Endodermal cell (in vitro differentiated cells): ENCODE measurements at regions not wholly inside any gene's neighbourhood (a gene's known extent, or its start where the extent isn't known, plus 50 kb on each side); places are given as distances from the start of the nearest gene placed in this dataset.

ENCODE experiments used
- DNase-seq: peaks from one replicate; pipeline ENCODE4 v3.0.0-alpha.2; 2017
- H3K27ac ChIP-seq: 2 replicates; pipeline ENCODE4 v1.5.1; 2013; ENCODE audit warnings: mild to moderate bottlenecking, low read depth, low read length, moderate library complexity
- H3K27me3 ChIP-seq: 2 replicates; pipeline ENCODE4 v1.6.1; 2013; ENCODE audit warnings: mild to moderate bottlenecking, low read length, moderate library complexity; ENCODE audit not compliant: insufficient read depth, control insufficient read depth, poor library complexity, severe bottlenecking
- H3K36me3 ChIP-seq: 2 replicates; pipeline ENCODE4 v1.7.0; 2013; ENCODE audit warnings: mild to moderate bottlenecking, low read length, moderate library complexity; ENCODE audit not compliant: control insufficient read depth, insufficient read depth
- H3K4me1 ChIP-seq: one replicate; pipeline ENCODE4 v1.7.0; 2013; ENCODE audit warnings: low read length; ENCODE audit not compliant: control insufficient read depth, insufficient read depth
- H3K4me3 ChIP-seq: 2 replicates; pipeline ENCODE4 v1.5.1; 2013; ENCODE audit warnings: mild to moderate bottlenecking, low read length, moderate library complexity
- H3K9ac ChIP-seq: 2 replicates; pipeline ENCODE4 v1.6.1; 2013; ENCODE audit warnings: mild to moderate bottlenecking, low read length, moderate library complexity; ENCODE audit not compliant: poor library complexity, severe bottlenecking; ENCODE audit errors: extremely low read depth
- H3K9me3 ChIP-seq: 2 replicates; pipeline ENCODE4 v1.6.1; 2013; ENCODE audit warnings: mild to moderate bottlenecking, low read length, moderate library complexity; ENCODE audit not compliant: control insufficient read depth
- H3K27ac Mint-ChIP-seq: 2 replicates; pipeline ENCODE4 v1.8.0; 2020; ENCODE audit warnings: mixed read lengths
- H3K27me3 Mint-ChIP-seq: 2 replicates; pipeline ENCODE4 v1.8.0; 2021; ENCODE audit warnings: mild to moderate bottlenecking, mixed read lengths; ENCODE audit not compliant: insufficient read depth
- H3K36me3 Mint-ChIP-seq: 2 replicates; pipeline ENCODE4 v1.8.0; 2020; ENCODE audit warnings: low read depth, mixed read lengths
- H3K4me1 Mint-ChIP-seq: 2 replicates; pipeline ENCODE4 v1.8.0; 2020; ENCODE audit warnings: mixed read lengths
- H3K4me3 Mint-ChIP-seq: 2 replicates; pipeline ENCODE4 v1.8.0; 2020; ENCODE audit warnings: mild to moderate bottlenecking, moderate library complexity, mixed read lengths
- H3K9me3 Mint-ChIP-seq: 2 replicates; pipeline ENCODE4 v1.8.0; 2020; ENCODE audit warnings: mild to moderate bottlenecking, mixed read lengths
- CTCF ChIP-seq: fragments of 200-600 bp; sonication (generic); conservative IDR thresholded peaks from 2 replicates; pipeline ENCODE4 v1.5.0; 2021; ENCODE audit warnings: antibody characterized with exemption, mild to moderate bottlenecking
- WGBS, 2 experiments: methylation state at CpG; one replicate each; pipeline versions ENCODE4 v1.1.5 to v1.1.7; 2013; ENCODE audit warnings: missing lambda C conversion rate in 2 of 2, mixed read lengths in 1 of 2; ENCODE audit not compliant: insufficient coverage in 1 of 2, insufficient read length in 1 of 2; 5-methylcytosine and 5-hydroxymethylcytosine counted together

- Histone ChIP-seq H3K27ac (no peak overlapping the region), H3K9ac (no peak overlapping the region), H3K27me3 (no peaks in the 10 kb centered on the region), H3K4me3 (no peak overlapping the region), H3K36me3 (no peaks in the 10 kb centered on the region), H3K4me1 (peaks cover 5% of the 10 kb centered on the region), H3K9me3 (no peaks in the 10 kb centered on the region)
- Mint-ChIP-seq H3K4me3 (no peak overlapping the region), H3K27me3 (peaks cover 1% of the 10 kb centered on the region), H3K36me3 (no peaks in the 10 kb centered on the region), H3K27ac (no peak overlapping the region), H3K9me3 (no peaks in the 10 kb centered on the region), H3K4me1 (peaks cover 4% of the 10 kb centered on the region)
- 67 to 85% methylated on average over 7 of the region's 7 CpGs for WGBS, 2 experiments
- no peak for DNase-seq
- TF ChIP-seq CTCF: no peak
Measured at GRCh38 chr17:27403480-27404005, 52.7 kb upstream of the KSR1 start.

GRCh38 chr17:27404676-27405075, 51.6 kb upstream of the KSR1 start:
- no peak overlapping the region for H3K27ac ChIP-seq
- no peak overlapping the region for H3K4me3 Mint-ChIP-seq
- no peak for DNase-seq
- H3K4me3 ChIP-seq: no peak overlapping the region
- H3K27me3 ChIP-seq: no peaks in the 10 kb centered on the region
- H3K4me1 Mint-ChIP-seq: peaks cover 6% of the 10 kb centered on the region
- H3K9ac ChIP-seq: no peak overlapping the region
- H3K4me1 ChIP-seq: peaks cover 5% of the 10 kb centered on the region
- H3K27me3 Mint-ChIP-seq: peaks cover 1% of the 10 kb centered on the region
- H3K9me3 ChIP-seq: no peaks in the 10 kb centered on the region
- H3K27ac Mint-ChIP-seq: no peak overlapping the region
- no peaks in the 10 kb centered on the region for H3K36me3 ChIP-seq
- no peaks in the 10 kb centered on the region for H3K36me3 Mint-ChIP-seq
- H3K9me3 Mint-ChIP-seq: no peaks in the 10 kb centered on the region
- TF ChIP-seq CTCF: no peak
